ENCODE measurements at regions not wholly inside any gene's neighbourhood (a gene's known extent, or its start where the extent isn't known, plus 50 kb on each side); places are given as distances from the start of the nearest gene placed in this dataset.
"Not testable (repeated sequence)": the region's sequence is repeated elsewhere in the genome, so short reads cannot be mapped to it uniquely, and the experiment has no call there.

- no peak for DNase-seq (ENCODE audit: low spot score)
Observed at GRCh38 chr6:65988006-65988405, 281.0 kb upstream of the EYS start.

- no peak for DNase-seq (ENCODE audit: low spot score)
Observed at GRCh38 chr6:65984089-65984488, 277.1 kb upstream of the EYS start.

GRCh38 chr6:65979120-65979519 is 272.1 kb upstream of the EYS start:
- no peak for DNase-seq (ENCODE audit: low spot score)

GRCh38 chr6:65971252-65971651 is 264.2 kb upstream of the EYS start:
- not testable (repeated sequence) for DNase-seq (ENCODE audit: low spot score)

- no peak for DNase-seq (ENCODE audit: low spot score)
Observed at GRCh38 chr6:65964261-65964660, 257.2 kb upstream of the EYS start.

- no peak for DNase-seq (ENCODE audit: low spot score)
Observed at GRCh38 chr6:65955034-65955433, 248.0 kb upstream of the EYS start.

GRCh38 chr6:65948062-65948461 is 241.0 kb upstream of the EYS start:
- no peak for DNase-seq (ENCODE audit: low spot score)

GRCh38 chr6:65943548-65943947 is 236.5 kb upstream of the EYS start:
- DNase-seq (ENCODE audit: low spot score), result no peak

- no peak for DNase-seq (ENCODE audit: low spot score)
Observed at GRCh38 chr6:65943051-65943450, 236.0 kb upstream of the EYS start.

GRCh38 chr6:65938000-65938399 is 231.0 kb upstream of the EYS start:
- DNase-seq (ENCODE audit: low spot score), result no peak

- DNase-seq (ENCODE audit: low spot score), result no peak
Observed at GRCh38 chr6:65935412-65935811, 228.4 kb upstream of the EYS start.

- no peak for DNase-seq (ENCODE audit: low spot score)
Observed at GRCh38 chr6:65933390-65933789, 226.4 kb upstream of the EYS start.

GRCh38 chr6:65927141-65927540 is 220.1 kb upstream of the EYS start:
- DNase-seq (ENCODE audit: low spot score), result no peak

- no peak for DNase-seq (ENCODE audit: low spot score)
Observed at GRCh38 chr6:65924411-65924810, 217.4 kb upstream of the EYS start.

GRCh38 chr6:65922049-65922448 is 215.0 kb upstream of the EYS start:
- DNase-seq (ENCODE audit: low spot score), result no peak

GRCh38 chr6:65908065-65908464 is 201.0 kb upstream of the EYS start:
- DNase-seq (ENCODE audit: low spot score), result no peak

GRCh38 chr6:65903992-65904391 is 197.0 kb upstream of the EYS start:
- no peak for DNase-seq (ENCODE audit: low spot score)

GRCh38 chr6:65900928-65901327 is 193.9 kb upstream of the EYS start:
- no peak for DNase-seq (ENCODE audit: low spot score)

GRCh38 chr6:65896140-65896539 is 189.1 kb upstream of the EYS start:
- no peak for DNase-seq (ENCODE audit: low spot score)

- no peak for DNase-seq (ENCODE audit: low spot score)
Observed at GRCh38 chr6:65876668-65877067, 169.6 kb upstream of the EYS start.

GRCh38 chr6:65852369-65852852 is 145.4 kb upstream of the EYS start:
- no peak for DNase-seq (ENCODE audit: low spot score)

- DNase-seq (ENCODE audit: low spot score), result no peak
Observed at GRCh38 chr6:65830151-65830550, 123.1 kb upstream of the EYS start.

GRCh38 chr6:65819152-65819551 is 112.1 kb upstream of the EYS start:
- no peak for DNase-seq (ENCODE audit: low spot score)

- DNase-seq (ENCODE audit: low spot score), result no peak
Observed at GRCh38 chr6:65818576-65818975, 111.5 kb upstream of the EYS start.

- DNase-seq (ENCODE audit: low spot score), result no peak
Observed at GRCh38 chr6:65816991-65817390, 110.0 kb upstream of the EYS start.

All from hepatic stellate cell (primary cell).